HPDE6-E6E7 (cell line): ENCODE measurements at regions not wholly inside any gene's neighbourhood (a gene's known extent, or its start where the extent isn't known, plus 50 kb on each side); places are given as distances from the start of the nearest gene placed in this dataset.

ENCODE experiments used
- DNase-seq: peaks from one replicate; pipeline ENCODE4 v3.0.0; 2011; ENCODE audit warnings: missing footprints; ENCODE audit errors: extremely low spot score

DNA sequence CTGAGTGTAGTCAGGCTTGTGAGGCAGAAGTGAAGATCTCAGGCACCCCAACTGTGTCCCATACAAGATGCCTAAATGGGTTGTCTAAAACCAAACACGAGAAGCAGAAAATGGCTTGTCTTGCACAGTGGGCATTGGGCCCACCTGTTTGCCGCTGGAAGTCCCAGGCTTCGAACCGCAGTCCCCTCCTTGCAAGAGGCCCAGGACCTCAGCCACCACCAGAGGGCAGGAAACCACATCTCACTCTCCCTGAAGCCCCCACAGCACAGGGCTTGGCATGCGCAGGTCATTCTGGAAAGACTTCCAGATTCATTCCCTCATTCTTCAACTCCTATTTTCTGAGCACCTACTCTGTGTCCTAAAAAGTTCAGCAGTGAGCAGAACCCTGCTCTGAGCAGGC, 973.7 kb downstream of the UQCRFS1 start:
- DNase-seq: no peak

GRCh38 chr19:28238270-28238820, 974.6 kb downstream of the UQCRFS1 start:
- no peak for DNase-seq

DNA sequence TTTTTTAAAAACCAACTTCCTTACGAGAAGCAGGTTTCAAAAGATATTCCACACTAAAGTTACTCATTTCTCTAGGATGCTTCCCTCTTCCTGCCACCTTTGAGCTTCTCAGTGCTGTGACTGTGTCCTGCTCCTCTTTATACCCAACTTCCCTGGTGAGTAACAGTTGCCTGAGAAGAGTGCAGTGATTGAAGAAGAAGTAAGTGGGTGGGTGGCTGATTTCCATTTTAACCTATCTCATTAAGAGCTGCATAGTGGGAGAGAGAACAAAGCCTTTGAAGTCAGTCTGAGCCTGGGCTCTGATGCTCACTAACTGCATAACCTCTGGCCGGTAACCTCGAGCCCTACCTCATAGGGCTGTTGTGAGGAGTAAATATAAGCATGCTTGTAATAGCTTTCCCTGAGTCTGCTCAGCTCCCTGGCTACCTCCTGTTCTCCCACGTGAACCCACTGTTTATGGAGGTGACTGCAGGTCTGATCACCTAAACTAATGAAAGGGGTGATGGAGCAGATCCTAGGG, 977.3 kb downstream of the UQCRFS1 start:
- DNase-seq: no peak

GRCh38 chr19:28234637-28235036, 978.3 kb downstream of the UQCRFS1 start:
- DNase-seq: no peak

GRCh38 chr19:28228854-28229253, 984.1 kb downstream of the UQCRFS1 start:
- no peak for DNase-seq

DNA sequence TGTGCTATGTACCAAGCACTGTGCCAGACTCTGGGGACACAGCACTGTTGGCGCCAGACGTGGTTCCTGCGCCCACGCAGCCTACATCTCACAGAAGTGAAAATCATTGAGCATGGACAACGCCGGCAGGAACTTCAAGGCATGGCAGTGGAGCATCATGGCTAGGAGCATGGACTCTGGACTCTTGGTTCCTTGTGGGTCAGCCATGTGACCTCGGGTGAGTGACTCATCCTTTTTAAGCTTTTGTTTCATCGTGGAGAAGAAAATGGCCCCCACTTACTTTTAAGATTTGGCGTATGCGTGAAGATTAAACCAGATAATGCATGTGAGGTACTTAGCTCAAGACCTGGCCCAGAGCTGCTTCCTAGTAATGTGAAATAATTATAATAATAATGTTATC, 988.5 kb downstream of the UQCRFS1 start:
- no peak for DNase-seq

- DNase-seq: no peak
These were observed 991.2 kb downstream of the UQCRFS1 start for GRCh38 chr19:28221736-28222135.

DNA sequence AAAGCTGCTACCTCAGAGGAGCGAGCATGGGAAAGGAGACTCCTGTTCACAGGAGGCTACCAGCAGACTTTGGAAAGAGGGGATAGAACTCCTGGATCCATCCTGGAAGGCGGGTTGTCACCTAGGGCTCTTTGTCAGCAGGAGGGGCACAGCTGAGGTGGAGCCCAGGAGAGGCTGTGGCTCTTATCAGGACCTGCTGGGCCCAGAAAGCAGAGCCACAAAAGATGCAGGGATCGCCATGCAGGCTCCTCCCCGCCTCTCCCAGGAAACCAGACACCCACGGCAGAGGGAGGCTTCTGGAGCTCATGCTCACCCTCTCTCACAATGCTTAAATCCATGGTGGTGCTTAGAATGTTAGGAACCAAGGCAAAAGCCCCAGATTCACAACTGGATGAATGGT, 994.2 kb downstream of the UQCRFS1 start:
- no peak for DNase-seq

GRCh38 chr19:28217022-28217421, 995.9 kb downstream of the UQCRFS1 start:
- DNase-seq: no peak

DNA sequence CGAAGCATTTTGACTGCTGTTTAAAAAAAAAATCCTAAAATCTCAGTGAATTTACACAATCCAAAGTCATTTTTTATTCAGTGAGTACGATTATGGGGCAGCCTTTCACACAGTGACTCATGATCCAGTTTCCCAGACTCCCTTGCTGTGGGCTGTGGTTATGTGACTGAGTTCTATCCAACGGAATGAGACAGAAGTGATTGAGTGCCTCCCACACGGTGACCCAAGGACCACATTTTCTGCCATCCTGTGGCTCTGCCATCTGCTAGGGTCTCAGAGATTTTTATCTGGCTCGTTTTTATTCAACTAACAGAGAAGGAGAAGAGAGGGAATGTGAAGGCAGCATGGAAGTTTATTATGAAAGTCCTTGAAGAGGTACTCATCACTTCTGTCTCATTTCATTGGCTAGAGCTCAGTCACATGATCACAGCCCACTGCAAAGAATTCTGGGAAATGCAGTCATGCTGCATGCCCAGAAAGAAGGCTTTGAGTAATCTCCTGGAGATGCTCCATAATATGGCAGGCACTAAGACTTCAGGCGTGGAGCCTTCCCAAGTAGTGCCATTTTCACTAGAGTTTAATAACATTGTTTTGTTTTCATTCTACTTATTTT, 999.4 kb downstream of the UQCRFS1 start:
- DNase-seq: no peak

DNA sequence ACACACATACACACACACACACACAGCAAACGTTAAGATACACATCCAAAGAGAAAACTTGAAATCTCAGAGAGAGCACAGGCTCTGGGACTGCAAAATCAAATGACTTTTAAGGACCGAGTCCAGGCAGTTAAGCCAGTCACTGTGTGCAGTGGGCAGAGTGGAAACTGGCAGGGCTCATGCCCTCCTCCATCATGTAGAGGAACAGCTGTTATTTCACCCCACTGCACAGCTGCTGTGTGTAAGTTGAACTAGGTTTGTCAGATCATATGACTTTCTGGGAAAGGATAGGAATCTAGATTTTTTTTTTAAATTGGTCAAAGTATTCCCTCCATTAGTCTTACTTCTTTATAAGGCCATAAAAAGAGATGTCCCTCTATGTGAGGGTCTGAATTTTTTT, 1002.1 kb downstream of the UQCRFS1 start:
- no peak for DNase-seq

DNA sequence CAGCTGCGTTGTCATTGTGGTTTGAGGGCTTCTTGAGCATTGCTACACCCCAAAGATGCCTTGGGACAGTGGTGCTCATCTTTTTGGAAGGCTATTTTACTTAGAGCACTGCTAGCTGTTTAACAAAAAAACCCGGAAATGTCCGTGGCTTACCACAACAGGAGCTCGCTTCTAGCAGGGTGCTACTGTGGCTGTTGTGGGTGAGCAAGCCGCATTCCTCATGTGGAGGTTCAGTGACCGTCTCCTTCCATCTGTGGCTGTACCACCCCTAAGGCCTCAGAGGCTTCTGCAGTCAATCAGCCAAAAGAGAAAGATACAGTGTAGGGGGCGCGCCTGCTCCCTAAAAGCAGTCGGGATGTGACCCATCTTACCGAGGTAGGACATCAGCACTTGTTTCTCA, 1004.2 kb downstream of the UQCRFS1 start:
- no peak for DNase-seq

DNA sequence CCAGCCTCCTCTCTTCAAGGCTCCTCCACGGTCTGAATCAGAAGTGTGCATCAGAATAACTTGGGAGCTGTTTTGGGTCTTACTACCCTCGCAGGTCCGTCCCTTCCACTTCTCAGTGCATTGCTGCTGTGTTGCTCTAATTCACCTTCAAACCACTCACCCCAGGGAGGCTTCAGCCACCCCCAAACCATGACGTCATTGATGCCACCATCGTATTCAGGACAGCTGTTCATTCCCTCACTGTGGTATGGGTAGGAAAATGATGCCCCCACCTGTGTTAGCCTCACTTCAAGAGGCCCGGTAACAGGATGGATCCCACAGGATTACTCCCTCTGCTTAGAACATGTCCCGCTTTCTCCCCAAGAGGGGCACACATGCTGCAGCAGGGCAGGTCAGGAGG, 1005.7 kb downstream of the UQCRFS1 start:
- no peak for DNase-seq

DNA sequence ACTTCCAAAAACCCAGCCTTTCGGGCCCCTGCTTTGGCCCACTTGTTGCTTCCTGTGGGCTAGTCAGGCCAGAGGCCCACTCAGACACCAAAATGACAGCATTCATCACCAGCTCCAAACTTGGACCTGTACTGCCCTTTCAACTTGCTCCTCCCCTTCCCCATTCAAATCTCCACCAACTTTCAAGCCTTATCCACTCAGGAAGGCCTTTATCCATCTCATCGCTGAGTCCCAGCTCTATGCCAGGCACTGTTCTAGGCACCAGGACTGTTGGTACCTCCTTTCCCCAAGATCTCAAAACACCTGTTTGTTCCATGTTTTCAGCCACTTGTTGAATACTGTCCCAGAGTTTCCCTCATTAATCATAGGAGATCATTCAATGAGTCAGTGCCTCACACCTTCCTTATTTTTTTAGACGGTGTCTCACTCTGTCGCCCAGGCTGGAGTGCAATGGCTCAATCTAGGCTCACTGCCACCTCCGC, 1011.4 kb downstream of the UQCRFS1 start:
- no peak for DNase-seq

GRCh38 chr19:28199323-28199722, 1013.6 kb downstream of the UQCRFS1 start:
- DNase-seq: no peak

GRCh38 chr19:28196961-28197360, 1016.0 kb downstream of the UQCRFS1 start:
- DNase-seq: no peak

DNA sequence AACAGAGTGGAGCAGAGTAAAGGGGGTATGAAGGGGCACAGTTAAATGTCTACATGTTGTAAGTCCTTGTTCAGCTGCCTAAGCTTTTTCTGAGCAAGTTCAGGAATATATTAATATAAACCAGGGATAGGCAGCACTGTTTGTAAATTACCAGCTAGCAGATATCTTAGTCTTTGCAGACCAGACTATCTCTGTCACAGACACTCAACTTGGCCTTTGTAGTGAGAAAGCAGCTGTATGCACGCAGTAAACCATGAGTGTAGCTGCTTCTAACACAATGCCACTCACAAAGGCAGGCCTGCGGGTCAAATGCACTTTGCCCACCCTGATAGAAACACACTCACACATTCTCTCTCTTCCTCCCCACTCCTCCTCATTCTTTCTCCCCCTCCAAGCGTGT, 1016.9 kb downstream of the UQCRFS1 start:
- no peak for DNase-seq

DNA sequence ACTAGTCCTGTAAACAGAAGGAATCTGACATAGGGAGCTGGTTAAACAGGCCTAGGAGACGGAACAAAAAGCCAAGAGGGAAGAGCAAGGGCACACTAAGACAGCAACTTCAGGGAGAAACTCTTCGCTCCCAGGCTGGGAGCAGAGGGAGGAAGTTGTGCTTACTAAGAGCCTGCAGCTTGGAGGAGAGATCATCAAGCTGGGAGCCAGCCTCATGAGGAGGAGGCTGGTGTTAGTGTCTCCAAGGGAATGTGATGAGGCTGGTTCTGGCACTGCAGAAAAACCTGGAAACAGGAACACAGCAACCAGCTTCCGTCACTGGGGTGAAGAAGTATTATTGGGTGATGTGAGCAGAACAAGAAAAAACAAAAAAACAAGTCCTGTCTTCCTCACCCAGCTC, 1027.3 kb downstream of the UQCRFS1 start:
- DNase-seq: no peak

DNA sequence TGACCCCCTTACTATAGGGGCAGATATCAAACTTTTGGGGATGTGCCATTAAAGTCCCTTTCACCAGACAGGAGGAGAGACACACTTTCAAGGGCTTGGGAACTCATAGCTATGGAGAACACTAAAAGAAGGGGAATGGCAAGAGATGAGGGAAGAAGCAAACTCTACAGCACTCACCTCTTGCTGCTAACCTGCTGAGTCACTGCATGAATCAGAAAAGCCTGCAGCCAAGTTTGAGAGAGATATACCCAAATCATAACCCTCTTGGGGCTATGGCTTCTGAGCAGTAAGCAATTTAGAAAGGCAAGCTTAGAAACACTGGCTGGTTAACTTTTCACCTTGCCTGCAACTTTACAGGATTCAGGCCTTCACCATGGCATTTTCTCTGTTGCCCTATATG, 1028.0 kb downstream of the UQCRFS1 start:
- no peak for DNase-seq

DNA sequence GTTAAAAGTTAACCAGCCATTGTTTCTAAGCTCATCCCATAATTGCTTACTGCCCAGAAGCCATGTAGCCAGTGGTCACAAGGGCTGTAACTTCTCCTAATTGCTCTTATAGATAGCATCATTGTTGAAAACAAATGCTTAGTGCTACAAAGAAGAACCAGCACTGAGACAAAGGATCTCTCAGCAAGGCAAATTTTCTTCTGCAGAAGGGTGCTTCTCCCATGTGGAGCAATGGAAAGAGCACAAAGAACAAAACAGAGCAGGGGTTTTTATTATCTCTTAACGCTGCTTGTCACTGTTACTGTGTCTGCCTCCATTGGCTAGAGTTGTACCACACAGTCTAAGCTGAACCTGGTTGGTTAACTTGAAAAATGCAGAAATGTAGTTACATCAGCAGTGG, 1036.8 kb downstream of the UQCRFS1 start:
- no peak for DNase-seq

DNA sequence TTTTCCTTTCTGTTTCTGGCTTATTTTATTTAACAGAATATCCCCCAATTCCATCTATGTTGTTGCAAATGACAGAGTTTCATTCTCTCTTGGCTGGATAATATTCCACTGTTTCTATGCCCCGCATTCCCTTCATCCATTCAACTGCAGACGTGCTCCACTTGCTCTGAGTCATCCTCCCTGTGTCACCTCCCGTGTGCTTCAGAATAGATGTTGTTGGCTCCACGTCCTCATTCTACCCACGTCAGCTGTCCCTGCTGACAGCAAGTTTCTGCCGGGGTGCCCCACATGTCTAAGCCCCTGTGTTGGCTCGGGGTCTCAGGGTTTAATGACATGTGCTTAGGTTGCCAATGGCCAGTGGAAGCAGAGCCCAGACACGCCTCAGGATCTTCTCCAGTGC, 1041.0 kb downstream of the UQCRFS1 start:
- DNase-seq: no peak

- no peak for DNase-seq
These were observed 1042.9 kb downstream of the UQCRFS1 start for GRCh38 chr19:28170066-28170465.

GRCh38 chr19:28169168-28169887, 1043.6 kb downstream of the UQCRFS1 start:
- DNase-seq: no peak
